Parathyroid adenoma (tissue), 2 donors: ENCODE measurements at regions not wholly inside any gene's neighbourhood (a gene's known extent, or its start where the extent isn't known, plus 50 kb on each side); places are given as distances from the start of the nearest gene placed in this dataset.
A peak's percentile ranks its signal among the peaks of the same experiment; 100 is the strongest.

Experiments
- H2AFZ ChIP-seq: fragments of 300-600 bp; sonication (generic); one replicate; pipeline ENCODE4 v1.7.0; 2017; ENCODE audit warnings: antibody characterized with exemption, mild to moderate bottlenecking
- H3K27ac ChIP-seq: fragments of 300-600 bp; sonication (generic); one replicate; pipeline ENCODE4 v1.7.0; 2017
- H3K27me3 ChIP-seq: fragments of 300-600 bp; sonication (generic); one replicate; pipeline ENCODE4 v1.7.0; 2017; ENCODE audit warnings: low read length; ENCODE audit not compliant: control insufficient read depth, insufficient read depth
- H3K36me3 ChIP-seq: fragments of 300-600 bp; sonication (generic); one replicate; pipeline ENCODE4 v1.7.0; 2017; ENCODE audit warnings: low read length; ENCODE audit not compliant: control insufficient read depth, insufficient read depth
- H3K4me1 ChIP-seq: fragments of 300-600 bp; sonication (generic); one replicate; pipeline ENCODE4 v1.7.0; 2017; ENCODE audit warnings: control low read depth
- H3K4me2 ChIP-seq: fragments of 300-600 bp; sonication (generic); one replicate; pipeline ENCODE4 v1.7.0; 2017; ENCODE audit warnings: low read length
- H3K4me3 ChIP-seq: fragments of 300-600 bp; sonication (generic); one replicate; pipeline ENCODE4 v1.7.0; 2017; ENCODE audit warnings: low read depth, low read length
- H3K79me2 ChIP-seq: fragments of 300-600 bp; sonication (generic); one replicate; pipeline ENCODE4 v1.7.0; 2017; ENCODE audit warnings: control low read depth
- H3K9ac ChIP-seq: fragments of 300-600 bp; sonication (generic); one replicate; pipeline ENCODE4 v1.7.0; 2017; ENCODE audit warnings: mild to moderate bottlenecking
- H3K9me3 ChIP-seq: fragments of 300-600 bp; sonication (generic); one replicate; pipeline ENCODE4 v1.7.0; 2017; ENCODE audit warnings: low read length; ENCODE audit not compliant: control insufficient read depth
- CTCF ChIP-seq: fragments of 300-600 bp; sonication (generic); IDR thresholded peaks from one replicate; pipeline ENCODE4 v1.7.0; 2017; ENCODE audit warnings: antibody characterized with exemption, mild to moderate bottlenecking
- donor health status: primary hyperparathyroidism.

GRCh38 chr11:109934151-109934550, 159.0 kb upstream of the ZC3H12C start:
- Histone ChIP-seq H3K27me3 (no peaks in the 10 kb centered on the region), H3K27ac (no peak overlapping the region), H3K9ac (no peak overlapping the region), H3K9me3 (no peaks in the 10 kb centered on the region), H3K36me3 (no peaks in the 10 kb centered on the region), H3K4me1 (no peaks in the 10 kb centered on the region), H3K4me2 (no peak overlapping the region), H3K4me3 (no peak overlapping the region), H3K79me2 (no peaks in the 10 kb centered on the region), H2AFZ (no peak overlapping the region)
- no peak for TF ChIP-seq CTCF

GRCh38 chr11:109936661-109937180, 156.5 kb upstream of the ZC3H12C start:
- no peak overlapping the region for H3K4me2 ChIP-seq
- H3K79me2 ChIP-seq: no peaks in the 10 kb centered on the region
- no peaks in the 10 kb centered on the region for H3K27me3 ChIP-seq
- H3K9me3 ChIP-seq: no peaks in the 10 kb centered on the region
- no peaks in the 10 kb centered on the region for H3K36me3 ChIP-seq
- H2AFZ ChIP-seq: no peak overlapping the region
- H3K9ac ChIP-seq: no peak overlapping the region
- H3K4me3 ChIP-seq: no peak overlapping the region
- no peaks in the 10 kb centered on the region for H3K4me1 ChIP-seq
- H3K27ac ChIP-seq: no peak overlapping the region
- TF ChIP-seq CTCF: no peak

GRCh38 chr11:109937968-109938367, 155.2 kb upstream of the ZC3H12C start:
- Histone ChIP-seq H3K27ac (no peak overlapping the region), H3K79me2 (no peaks in the 10 kb centered on the region), H3K9me3 (no peaks in the 10 kb centered on the region), H3K4me1 (no peaks in the 10 kb centered on the region), H3K4me3 (no peak overlapping the region), H3K36me3 (no peaks in the 10 kb centered on the region), H3K4me2 (no peak overlapping the region), H2AFZ (no peak overlapping the region), H3K27me3 (no peaks in the 10 kb centered on the region), H3K9ac (no peak overlapping the region)
- no peak for TF ChIP-seq CTCF

- no peak overlapping the region for H3K9ac ChIP-seq
- no peaks in the 10 kb centered on the region for H3K4me1 ChIP-seq
- H3K27me3 ChIP-seq: no peaks in the 10 kb centered on the region
- no peak overlapping the region for H3K4me3 ChIP-seq
- no peak overlapping the region for H2AFZ ChIP-seq
- peak; percentile 42 for TF ChIP-seq CTCF
- H3K27ac ChIP-seq: no peak overlapping the region
- no peak overlapping the region for H3K4me2 ChIP-seq
- H3K36me3 ChIP-seq: no peaks in the 10 kb centered on the region
- no peaks in the 10 kb centered on the region for H3K9me3 ChIP-seq
- no peaks in the 10 kb centered on the region for H3K79me2 ChIP-seq
Measured at GRCh38 chr11:109939166-109939810, 153.9 kb upstream of the ZC3H12C start.

GRCh38 chr11:109940816-109941215, 152.4 kb upstream of the ZC3H12C start:
- Histone ChIP-seq H3K27me3 (no peaks in the 10 kb centered on the region), H3K4me1 (no peaks in the 10 kb centered on the region), H3K36me3 (no peaks in the 10 kb centered on the region), H2AFZ (no peak overlapping the region), H3K4me3 (no peak overlapping the region), H3K27ac (no peak overlapping the region), H3K4me2 (no peak overlapping the region), H3K9ac (no peak overlapping the region), H3K79me2 (no peaks in the 10 kb centered on the region), H3K9me3 (no peaks in the 10 kb centered on the region)
- TF ChIP-seq CTCF: no peak
